ENCODE measurements at regions not wholly inside any gene's neighbourhood (a gene's known extent, or its start where the extent isn't known, plus 50 kb on each side); places are given as distances from the start of the nearest gene placed in this dataset.

DNA sequence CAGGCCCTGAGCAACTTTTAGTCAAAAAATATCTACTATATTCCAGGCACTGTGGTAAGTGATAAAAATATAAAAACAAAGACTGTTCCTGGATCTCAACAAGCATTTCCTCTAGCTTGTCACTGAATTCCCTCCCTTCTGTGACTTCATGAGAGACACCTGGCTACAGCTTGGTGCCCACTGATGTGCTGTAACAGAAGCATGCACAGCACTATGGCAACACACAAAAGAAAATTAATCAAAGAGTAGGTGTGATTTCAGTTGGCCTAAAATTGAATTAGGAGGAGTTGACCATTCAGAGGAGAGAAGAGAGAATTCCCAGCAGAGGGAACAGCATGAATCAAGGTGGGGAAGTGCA lies 158.9 kb upstream of the LPP start:
- H3K4me3 ChIP-seq = no peak overlapping the region
- ChIA-PET CTCF (no interaction called here), POLR2A (no interaction called here)
- peaks cover 13% of the 10 kb centered on the region; the same call in 2 of the 3 replicates for H3K4me1 ChIP-seq
- no peaks in the 10 kb centered on the region for H3K9me3 ChIP-seq
- H3K27ac ChIP-seq = no peak overlapping the region
- DNase-seq (ENCODE audit: low read depth in 1 of 2, low spot score in 1 of 2) (no peak), FAIRE-seq (no peak), ATAC-seq (no peak)
- TF ChIP-seq, protein P1, sequence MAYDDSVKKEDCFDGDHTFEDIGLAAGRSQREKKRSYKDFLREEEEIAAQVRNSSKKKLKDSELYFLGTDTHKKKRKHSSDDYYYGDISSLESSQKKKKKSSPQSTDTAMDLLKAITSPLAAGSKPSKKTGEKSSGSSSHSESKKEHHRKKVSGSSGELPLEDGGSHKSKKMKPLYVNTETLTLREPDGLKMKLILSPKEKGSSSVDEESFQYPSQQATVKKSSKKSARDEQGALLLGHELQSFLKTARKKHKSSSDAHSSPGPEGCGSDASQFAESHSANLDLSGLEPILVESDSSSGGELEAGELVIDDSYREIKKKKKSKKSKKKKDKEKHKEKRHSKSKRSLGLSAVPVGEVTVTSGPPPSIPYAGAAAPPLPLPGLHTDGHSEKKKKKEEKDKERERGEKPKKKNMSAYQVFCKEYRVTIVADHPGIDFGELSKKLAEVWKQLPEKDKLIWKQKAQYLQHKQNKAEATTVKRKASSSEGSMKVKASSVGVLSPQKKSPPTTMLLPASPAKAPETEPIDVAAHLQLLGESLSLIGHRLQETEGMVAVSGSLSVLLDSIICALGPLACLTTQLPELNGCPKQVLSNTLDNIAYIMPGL (CRISPR knock-in tag; IDR thresholded peaks at IDR 0.05; ENCODE audit: borderline replicate concordance) = no peak
- TF ChIP-seq ZFP36 (IDR thresholded peaks at IDR 0.05; ENCODE audit: borderline replicate concordance, partially characterized antibody) = no peak
- TF ChIP-seq, protein P2, sequence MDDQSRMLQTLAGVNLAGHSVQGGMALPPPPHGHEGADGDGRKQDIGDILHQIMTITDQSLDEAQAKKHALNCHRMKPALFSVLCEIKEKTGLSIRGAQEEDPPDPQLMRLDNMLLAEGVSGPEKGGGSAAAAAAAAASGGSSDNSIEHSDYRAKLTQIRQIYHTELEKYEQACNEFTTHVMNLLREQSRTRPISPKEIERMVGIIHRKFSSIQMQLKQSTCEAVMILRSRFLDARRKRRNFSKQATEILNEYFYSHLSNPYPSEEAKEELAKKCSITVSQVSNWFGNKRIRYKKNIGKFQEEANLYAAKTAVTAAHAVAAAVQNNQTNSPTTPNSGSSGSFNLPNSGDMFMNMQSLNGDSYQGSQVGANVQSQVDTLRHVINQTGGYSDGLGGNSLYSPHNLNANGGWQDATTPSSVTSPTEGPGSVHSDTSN (IDR thresholded peaks at IDR 0.05) = no peak
- no peak for TF ChIP-seq CHD4 (IDR thresholded peaks at IDR 0.05; ENCODE audit: borderline replicate concordance)
- TF ChIP-seq, protein P3, sequence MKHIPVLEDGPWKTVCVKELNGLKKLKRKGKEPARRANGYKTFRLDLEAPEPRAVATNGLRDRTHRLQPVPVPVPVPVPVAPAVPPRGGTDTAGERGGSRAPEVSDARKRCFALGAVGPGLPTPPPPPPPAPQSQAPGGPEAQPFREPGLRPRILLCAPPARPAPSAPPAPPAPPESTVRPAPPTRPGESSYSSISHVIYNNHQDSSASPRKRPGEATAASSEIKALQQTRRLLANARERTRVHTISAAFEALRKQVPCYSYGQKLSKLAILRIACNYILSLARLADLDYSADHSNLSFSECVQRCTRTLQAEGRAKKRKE (CRISPR knock-in tag; IDR thresholded peaks at IDR 0.05; ENCODE audit: low read depth) = no peak
- no peak for TF ChIP-seq HOXB13 (CRISPR knock-in tag; IDR thresholded peaks at IDR 0.05; ENCODE audit: low read depth)
- TF ChIP-seq RNF2 (IDR thresholded peaks at IDR 0.05; ENCODE audit: borderline replicate concordance, low read depth) = no peak
- no peak overlapping the region for H3K4me2 ChIP-seq

DNA sequence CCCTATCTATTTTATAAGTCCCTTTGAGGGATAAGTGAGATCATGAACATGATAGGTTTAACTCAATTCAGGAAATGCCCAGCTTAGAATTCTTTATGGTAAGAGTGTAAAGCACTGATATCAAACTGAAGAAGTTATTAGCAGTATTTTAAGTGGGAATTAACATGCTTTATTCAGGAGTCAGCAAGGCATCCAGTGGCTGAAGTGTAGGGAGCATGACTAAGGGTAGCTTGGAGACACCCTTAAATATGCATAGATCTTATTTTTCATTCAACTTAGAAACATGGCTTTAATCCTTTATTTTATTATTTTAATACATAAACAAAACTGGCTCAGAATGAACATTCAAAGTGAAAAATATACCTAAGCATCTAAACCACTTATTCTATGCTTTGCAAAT lies 158.3 kb upstream of the LPP start:
- H3K4me1 ChIP-seq = peaks cover 19% of the 10 kb centered on the region; the same call in 2 of the 3 replicates
- no peaks in the 10 kb centered on the region for H3K9me3 ChIP-seq
- no peak overlapping the region for H3K4me3 ChIP-seq
- DNase-seq (ENCODE audit: low read depth in 1 of 2, low spot score in 1 of 2) (no peak), FAIRE-seq (no peak), ATAC-seq (no peak)
- POLR2A ChIA-PET = no interaction called here
- TF ChIP-seq FOSB (CRISPR knock-in tag; IDR thresholded peaks at IDR 0.05) = no peak
- TF ChIP-seq CEBPB (IDR thresholded peaks at IDR 0.05) = no peak
- no peak for TF ChIP-seq SMC3 (IDR thresholded peaks at IDR 0.05)
- TF ChIP-seq, protein P2 (IDR thresholded peaks at IDR 0.05) = no peak
- TF ChIP-seq EHMT2 (IDR thresholded peaks at IDR 0.05; ENCODE audit: low read depth) = no peak
- TF ChIP-seq MYC (IDR thresholded peaks at IDR 0.05; ENCODE audit: borderline replicate concordance, low read length) = no peak
- TF ChIP-seq PHF8 (IDR thresholded peaks at IDR 0.05; ENCODE audit: borderline replicate concordance, low read depth) = no peak
- no peak for TF ChIP-seq ZSCAN20 (CRISPR knock-in tag; IDR thresholded peaks at IDR 0.05)
- no peak for TF ChIP-seq CHD4 (IDR thresholded peaks at IDR 0.05; ENCODE audit: borderline replicate concordance)
- TF ChIP-seq, protein P4, sequence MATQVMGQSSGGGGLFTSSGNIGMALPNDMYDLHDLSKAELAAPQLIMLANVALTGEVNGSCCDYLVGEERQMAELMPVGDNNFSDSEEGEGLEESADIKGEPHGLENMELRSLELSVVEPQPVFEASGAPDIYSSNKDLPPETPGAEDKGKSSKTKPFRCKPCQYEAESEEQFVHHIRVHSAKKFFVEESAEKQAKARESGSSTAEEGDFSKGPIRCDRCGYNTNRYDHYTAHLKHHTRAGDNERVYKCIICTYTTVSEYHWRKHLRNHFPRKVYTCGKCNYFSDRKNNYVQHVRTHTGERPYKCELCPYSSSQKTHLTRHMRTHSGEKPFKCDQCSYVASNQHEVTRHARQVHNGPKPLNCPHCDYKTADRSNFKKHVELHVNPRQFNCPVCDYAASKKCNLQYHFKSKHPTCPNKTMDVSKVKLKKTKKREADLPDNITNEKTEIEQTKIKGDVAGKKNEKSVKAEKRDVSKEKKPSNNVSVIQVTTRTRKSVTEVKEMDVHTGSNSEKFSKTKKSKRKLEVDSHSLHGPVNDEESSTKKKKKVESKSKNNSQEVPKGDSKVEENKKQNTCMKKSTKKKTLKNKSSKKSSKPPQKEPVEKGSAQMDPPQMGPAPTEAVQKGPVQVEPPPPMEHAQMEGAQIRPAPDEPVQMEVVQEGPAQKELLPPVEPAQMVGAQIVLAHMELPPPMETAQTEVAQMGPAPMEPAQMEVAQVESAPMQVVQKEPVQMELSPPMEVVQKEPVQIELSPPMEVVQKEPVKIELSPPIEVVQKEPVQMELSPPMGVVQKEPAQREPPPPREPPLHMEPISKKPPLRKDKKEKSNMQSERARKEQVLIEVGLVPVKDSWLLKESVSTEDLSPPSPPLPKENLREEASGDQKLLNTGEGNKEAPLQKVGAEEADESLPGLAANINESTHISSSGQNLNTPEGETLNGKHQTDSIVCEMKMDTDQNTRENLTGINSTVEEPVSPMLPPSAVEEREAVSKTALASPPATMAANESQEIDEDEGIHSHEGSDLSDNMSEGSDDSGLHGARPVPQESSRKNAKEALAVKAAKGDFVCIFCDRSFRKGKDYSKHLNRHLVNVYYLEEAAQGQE (IDR thresholded peaks at IDR 0.05) = no peak
- TF ChIP-seq ZC3H11A (IDR thresholded peaks at IDR 0.05) = no peak
- TF ChIP-seq, protein P5, sequence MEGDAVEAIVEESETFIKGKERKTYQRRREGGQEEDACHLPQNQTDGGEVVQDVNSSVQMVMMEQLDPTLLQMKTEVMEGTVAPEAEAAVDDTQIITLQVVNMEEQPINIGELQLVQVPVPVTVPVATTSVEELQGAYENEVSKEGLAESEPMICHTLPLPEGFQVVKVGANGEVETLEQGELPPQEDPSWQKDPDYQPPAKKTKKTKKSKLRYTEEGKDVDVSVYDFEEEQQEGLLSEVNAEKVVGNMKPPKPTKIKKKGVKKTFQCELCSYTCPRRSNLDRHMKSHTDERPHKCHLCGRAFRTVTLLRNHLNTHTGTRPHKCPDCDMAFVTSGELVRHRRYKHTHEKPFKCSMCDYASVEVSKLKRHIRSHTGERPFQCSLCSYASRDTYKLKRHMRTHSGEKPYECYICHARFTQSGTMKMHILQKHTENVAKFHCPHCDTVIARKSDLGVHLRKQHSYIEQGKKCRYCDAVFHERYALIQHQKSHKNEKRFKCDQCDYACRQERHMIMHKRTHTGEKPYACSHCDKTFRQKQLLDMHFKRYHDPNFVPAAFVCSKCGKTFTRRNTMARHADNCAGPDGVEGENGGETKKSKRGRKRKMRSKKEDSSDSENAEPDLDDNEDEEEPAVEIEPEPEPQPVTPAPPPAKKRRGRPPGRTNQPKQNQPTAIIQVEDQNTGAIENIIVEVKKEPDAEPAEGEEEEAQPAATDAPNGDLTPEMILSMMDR (IDR thresholded peaks at IDR 0.05) = no peak
- no peak for TF ChIP-seq EHF (CRISPR knock-in tag; IDR thresholded peaks at IDR 0.05)
- no peak for TF ChIP-seq TP53 (CRISPR knock-in tag; IDR thresholded peaks at IDR 0.05)
- TF ChIP-seq NR3C1 (IDR thresholded peaks at IDR 0.05) = no peak
- no peak overlapping the region for H3K27ac ChIP-seq
- no peak overlapping the region for H3K4me2 ChIP-seq
- CTCF ChIA-PET = no interaction called here

All from A549 (cell line).